ENCODE measurements at regions not wholly inside any gene's neighbourhood (a gene's known extent, or its start where the extent isn't known, plus 50 kb on each side); places are given as distances from the start of the nearest gene placed in this dataset.
"Not testable (repeated sequence)": the region's sequence is repeated elsewhere in the genome, so short reads cannot be mapped to it uniquely, and the experiment has no call there.

DNA sequence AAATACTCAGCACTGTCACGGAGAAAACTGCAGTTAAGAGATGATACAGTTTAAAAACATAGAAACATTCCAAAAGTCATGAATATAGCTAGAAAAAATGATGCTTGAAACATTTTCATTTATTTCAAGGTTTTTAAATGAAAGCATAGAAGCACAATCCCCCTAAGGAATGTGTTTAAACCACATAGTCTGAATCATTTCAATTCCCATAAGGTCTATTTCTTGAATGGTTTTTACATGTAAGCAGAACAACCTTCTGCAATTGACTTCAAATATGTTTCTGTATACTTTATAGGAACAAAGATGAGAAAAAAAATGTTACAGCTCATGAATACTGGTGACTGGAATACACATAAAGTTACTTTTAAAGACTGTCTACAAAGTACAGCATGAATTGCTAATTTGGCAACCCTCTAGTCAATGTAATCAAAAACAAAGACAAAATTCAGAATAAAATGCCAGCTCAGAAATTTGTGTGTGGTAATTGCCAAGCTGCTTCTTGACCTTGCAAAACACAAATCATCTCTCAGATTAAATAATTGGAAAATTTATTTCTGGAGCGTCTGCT, 886.4 kb upstream of the ADGRL3 start:
- DNase-seq (ENCODE audit: missing footprints) = no peak
- intact Hi-C loops (cut with DNase I) = no loop called here
- no peak for ATAC-seq

- ATAC-seq = no peak
- no peak for DNase-seq (ENCODE audit: missing footprints)
- intact Hi-C loops (cut with DNase I) = no loop called here
These were observed 885.7 kb upstream of the ADGRL3 start for GRCh38 chr4:60314416-60314815.

DNA sequence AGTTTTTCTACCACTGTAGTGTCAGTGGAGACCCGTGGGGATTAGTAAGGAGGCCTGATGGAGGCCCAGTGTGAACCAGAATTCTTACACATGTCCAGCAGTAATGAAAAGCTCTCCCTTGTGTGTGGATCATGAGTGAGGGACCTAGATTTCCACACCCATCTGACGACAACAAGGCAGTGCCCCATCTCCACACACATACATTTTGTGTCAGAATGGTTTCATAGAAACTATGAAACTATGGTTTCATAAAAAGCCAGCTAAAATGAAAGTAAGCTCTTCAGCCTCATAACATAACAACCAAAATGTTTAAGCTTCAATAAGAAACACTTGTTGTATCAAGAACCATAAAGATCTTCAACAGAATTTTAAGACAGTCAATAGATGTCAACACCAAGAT, 884.5 kb upstream of the ADGRL3 start:
- no peak for DNase-seq (ENCODE audit: missing footprints)
- intact Hi-C loops (cut with DNase I) = no loop called here
- ATAC-seq = no peak

- DNase-seq (ENCODE audit: missing footprints) (no peak), ATAC-seq (no peak)
- intact Hi-C loops (cut with DNase I) = no loop called here
These were observed 873.4 kb upstream of the ADGRL3 start for GRCh38 chr4:60326735-60327134.

DNA sequence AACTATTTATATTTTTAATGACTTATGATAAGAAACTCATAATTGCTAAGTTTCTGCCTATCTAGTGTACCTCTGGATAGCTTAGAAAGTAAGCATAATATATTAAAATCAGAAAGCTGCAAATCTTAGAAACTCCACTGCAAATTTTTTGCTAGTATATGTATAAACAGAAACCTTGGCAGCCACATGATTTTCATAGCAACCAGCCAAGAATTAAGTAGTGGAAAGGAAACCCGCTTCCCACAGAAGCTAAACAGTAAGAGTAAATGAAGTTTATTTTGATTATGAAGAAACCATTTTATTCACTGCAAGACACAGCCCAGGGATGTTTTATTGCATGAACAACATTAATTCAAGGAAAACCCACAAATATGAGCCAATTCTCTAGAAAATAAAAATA, 872.5 kb upstream of the ADGRL3 start:
- intact Hi-C loops (cut with DNase I) = no loop called here
- ATAC-seq (no peak), DNase-seq (ENCODE audit: missing footprints) (no peak)

DNA sequence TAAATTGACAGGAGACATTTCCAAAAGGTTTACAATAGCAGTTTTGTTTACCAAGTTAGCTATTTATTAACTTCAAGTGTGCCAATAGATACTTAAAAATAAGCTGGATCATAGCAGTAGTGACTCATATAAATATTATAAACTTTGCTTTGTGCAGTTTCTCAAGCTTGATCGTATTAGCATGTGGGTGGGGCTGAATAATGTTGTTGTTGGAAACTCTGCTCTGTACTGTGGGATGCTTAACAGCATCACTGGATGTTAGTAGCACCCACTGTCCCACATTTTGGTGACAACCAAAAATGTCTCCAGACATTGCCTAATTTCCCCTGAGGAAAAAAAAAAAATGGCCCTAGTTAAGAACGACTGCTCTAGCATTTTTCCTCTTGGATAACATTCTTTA, 855.2 kb upstream of the ADGRL3 start:
- ATAC-seq (peak; percentile 56), DNase-seq (ENCODE audit: missing footprints) (no peak)
- intact Hi-C loops (cut with DNase I) = no loop called here

GRCh38 chr4:60345392-60345791, 854.7 kb upstream of the ADGRL3 start:
- intact Hi-C loops (cut with DNase I) = no loop called here
- ATAC-seq = no peak
- no peak for DNase-seq (ENCODE audit: missing footprints)

DNA sequence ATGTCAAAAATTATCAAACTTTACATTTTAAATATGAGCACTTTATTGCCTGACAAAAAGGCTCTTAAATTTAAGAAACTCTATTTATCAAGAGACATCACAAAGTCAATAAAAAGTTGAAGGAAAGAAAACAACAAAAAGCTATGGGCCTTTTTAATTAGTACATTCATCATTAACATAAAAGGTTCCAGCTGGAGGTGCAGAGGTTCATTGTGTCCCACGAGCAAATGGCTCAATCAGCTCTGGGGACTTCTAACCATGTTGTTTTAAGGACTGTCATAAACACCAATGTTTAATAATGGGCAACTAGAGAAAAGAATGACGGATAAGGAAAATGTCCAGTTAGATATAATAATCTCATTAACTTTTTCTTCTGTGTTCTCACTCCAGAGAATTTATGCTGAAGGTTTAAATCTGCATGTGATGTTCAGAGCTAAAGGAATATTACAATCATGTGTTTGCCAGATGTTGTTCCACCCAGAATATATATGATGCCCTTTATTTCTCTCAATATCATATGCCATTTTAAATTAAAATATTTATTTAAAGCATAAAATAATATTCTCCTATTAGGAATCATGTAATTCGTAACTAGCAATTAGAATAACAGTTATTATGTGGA, 840.3 kb upstream of the ADGRL3 start:
- intact Hi-C loops (cut with DNase I) = no loop called here
- ATAC-seq = no peak
- DNase-seq (ENCODE audit: missing footprints) = no peak

DNA sequence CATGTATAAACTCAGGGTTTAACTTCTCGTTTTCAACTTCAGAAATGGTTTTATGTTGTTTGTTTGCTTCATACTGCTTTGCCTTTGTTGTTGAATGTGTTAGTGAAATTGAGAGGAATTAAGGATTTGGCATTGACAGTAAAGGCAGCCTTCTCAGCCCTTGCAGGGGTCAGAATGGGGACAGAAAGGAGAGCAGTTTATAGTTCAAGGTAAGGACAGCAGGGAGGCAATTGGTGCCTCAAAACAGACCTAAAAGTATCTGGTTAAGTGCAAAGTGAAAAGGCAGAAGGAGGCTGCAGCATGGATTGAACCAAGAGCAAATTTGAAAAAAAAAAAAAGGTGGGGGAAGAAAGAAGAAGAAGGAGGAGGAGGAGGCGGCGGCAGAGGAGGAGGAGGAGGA, 835.0 kb upstream of the ADGRL3 start:
- ATAC-seq (no peak), DNase-seq (ENCODE audit: missing footprints) (no peak)
- intact Hi-C loops (cut with DNase I) = no loop called here

GRCh38 chr4:60366661-60367060, 833.5 kb upstream of the ADGRL3 start:
- intact Hi-C loops (cut with DNase I) = no loop called here

GRCh38 chr4:60368986-60369385, 831.1 kb upstream of the ADGRL3 start:
- ATAC-seq = no peak
- DNase-seq (ENCODE audit: missing footprints) = no peak
- intact Hi-C loops (cut with DNase I) = no loop called here

More at GRCh38 chr4:60366661-60367060, 833.5 kb upstream of the ADGRL3 start:
- ATAC-seq (no peak), DNase-seq (ENCODE audit: missing footprints) (no peak)

GRCh38 chr4:60378010-60378409, 822.1 kb upstream of the ADGRL3 start:
- DNase-seq (ENCODE audit: missing footprints) = no peak
- no peak for ATAC-seq
- intact Hi-C loops (cut with DNase I) = no loop called here

GRCh38 chr4:60384516-60384915, 815.6 kb upstream of the ADGRL3 start:
- DNase-seq (ENCODE audit: missing footprints) (no peak), ATAC-seq (no peak)
- intact Hi-C loops (cut with DNase I) = no loop called here

GRCh38 chr4:60389633-60390032, 810.5 kb upstream of the ADGRL3 start:
- DNase-seq (ENCODE audit: missing footprints) = no peak
- no peak for ATAC-seq
- intact Hi-C loops (cut with DNase I) = no loop called here

- intact Hi-C loops (cut with DNase I) = no loop called here
- DNase-seq (ENCODE audit: missing footprints) (no peak), ATAC-seq (no peak)
These were observed 803.6 kb upstream of the ADGRL3 start for GRCh38 chr4:60396341-60397049.

DNA sequence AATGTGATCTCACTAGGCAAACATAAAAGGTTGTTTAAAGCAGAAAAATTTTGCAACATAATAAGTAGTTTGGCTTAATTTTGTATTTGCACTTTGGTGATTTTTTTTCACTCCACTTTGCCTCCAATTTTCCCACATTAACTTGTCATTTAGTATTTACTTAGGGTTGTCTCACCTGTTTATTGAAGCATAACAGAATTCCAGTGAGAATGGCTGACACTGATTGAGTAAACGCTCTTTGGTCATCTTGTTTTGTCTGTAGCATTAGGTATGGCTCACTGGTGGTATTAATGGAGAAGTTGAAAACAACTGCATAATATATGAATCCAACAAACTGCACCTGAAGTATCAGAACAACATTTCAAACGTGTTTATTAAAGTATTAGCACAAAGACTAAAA, 799.5 kb upstream of the ADGRL3 start:
- ATAC-seq = no peak
- DNase-seq (ENCODE audit: missing footprints) = no peak
- intact Hi-C loops (cut with DNase I) = no loop called here

GRCh38 chr4:60404027-60404426, 796.1 kb upstream of the ADGRL3 start:
- intact Hi-C loops (cut with DNase I) = no loop called here
- ATAC-seq (no peak), DNase-seq (ENCODE audit: missing footprints) (no peak)

- DNase-seq (ENCODE audit: missing footprints) (no peak), ATAC-seq (no peak)
- intact Hi-C loops (cut with DNase I) = no loop called here
These were observed 777.7 kb upstream of the ADGRL3 start for GRCh38 chr4:60422439-60422838.

DNA sequence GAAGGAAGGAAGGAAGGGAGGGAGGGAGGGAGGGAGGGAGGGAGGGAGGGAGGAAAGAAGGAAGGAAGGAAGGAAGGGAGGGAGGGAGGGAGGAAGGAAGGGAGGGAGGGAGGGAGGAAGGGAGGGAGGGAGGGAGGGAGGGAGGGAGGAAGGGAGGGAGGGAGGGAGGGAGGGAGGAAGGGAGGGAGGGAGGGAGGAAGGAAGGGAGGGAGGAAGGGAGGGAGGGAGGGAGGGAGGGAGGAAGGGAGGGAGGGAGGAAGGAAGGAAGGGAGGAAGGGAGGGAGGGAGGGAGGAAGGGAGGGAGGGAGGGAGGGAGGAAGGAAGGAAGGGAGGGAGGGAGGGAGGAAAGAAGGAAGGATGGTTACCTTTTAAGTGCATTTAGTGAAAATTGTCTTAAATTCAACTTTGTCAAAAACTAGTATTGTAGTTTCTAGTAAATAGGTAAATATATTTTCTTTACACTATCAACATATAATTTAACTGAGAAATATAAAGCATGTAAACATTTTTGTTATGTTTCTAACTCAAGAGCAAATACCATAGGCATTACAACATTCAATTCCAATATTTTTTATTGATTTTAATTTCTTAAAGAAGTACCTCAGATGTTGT, 776.4 kb upstream of the ADGRL3 start:
- intact Hi-C loops (cut with DNase I); DNase-seq (ENCODE audit: missing footprints); ATAC-seq: not testable (repeated sequence)

DNA sequence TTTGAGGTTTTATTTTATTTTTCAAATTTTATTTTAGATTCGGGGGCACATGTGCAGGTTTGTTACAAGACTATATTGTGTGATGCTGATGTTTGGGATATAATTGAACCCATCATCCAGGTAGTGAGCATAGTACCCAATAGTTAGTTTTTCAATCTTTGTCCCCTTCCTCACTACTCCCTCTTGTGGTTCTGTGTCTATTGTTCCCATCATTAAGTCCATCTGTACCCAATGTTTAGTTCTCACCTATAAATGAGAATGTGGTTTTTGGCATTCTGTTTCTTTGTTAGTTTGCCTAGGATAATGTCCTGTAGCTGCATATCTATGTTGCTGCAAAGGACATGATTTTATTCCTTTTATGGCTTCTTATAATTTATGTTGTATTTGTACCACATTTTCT, 767.2 kb upstream of the ADGRL3 start:
- no peak for ATAC-seq
- intact Hi-C loops (cut with DNase I) = no loop called here
- DNase-seq (ENCODE audit: missing footprints) = no peak

All from Right ventricle myocardium inferior (tissue), 1 donor.